Prostate gland (tissue), 2 donors: ENCODE measurements at regions not wholly inside any gene's neighbourhood (a gene's known extent, or its start where the extent isn't known, plus 50 kb on each side); places are given as distances from the start of the nearest gene placed in this dataset.

Source experiments
- DNase-seq: peaks from one replicate; pipeline ENCODE4 v3.0.0-alpha.2; 2019; ENCODE audit warnings: low spot score
- H3K27ac ChIP-seq, 2 donors: fragments of 200-600 bp; sonication (generic); 2 replicates each; pipeline ENCODE4 v1.5.1; 2017 to 2019
- H3K27me3 ChIP-seq: fragments of 200-600 bp; sonication (generic); replicated peaks from 2 replicates; pipeline ENCODE4 v1.5.1; 2019; ENCODE audit not compliant: insufficient read depth
- H3K36me3 ChIP-seq, 2 donors: fragments of 200-600 bp; sonication (generic); 1 replicate in 1 of 2; 2 replicates in 1 of 2; pipeline versions ENCODE4 v1.5.1 to v1.8.1; 2017 to 2019
- H3K4me1 ChIP-seq: fragments of 200-600 bp; sonication (generic); replicated peaks from 2 replicates; pipeline ENCODE4 v1.5.1; 2019
- H3K4me3 ChIP-seq, 2 donors: fragments of 200-600 bp; sonication (generic); 2 replicates each; pipeline ENCODE4 v1.5.1; 2017 to 2019
- H3K9me3 ChIP-seq: fragments of 200-600 bp; sonication (generic); 2 replicates; pipeline ENCODE4 v1.5.1; 2017
- CTCF ChIP-seq, 4 experiments: fragments of 200-600 bp in 2 of 4; fragments of 450-650 bp in 2 of 4; sonication (generic) in 2 of 4; IDR thresholded peaks; 1 replicate in 3 of 4; 2 replicates in 1 of 4; pipeline ENCODE4 v1.5.1; 2016 to 2019; ENCODE audit warnings: antibody characterized with exemption in 4 of 4, mild to moderate bottlenecking in 2 of 4, moderate library complexity in 2 of 4
- POLR2A ChIP-seq: fragments of 450-650 bp; IDR thresholded peaks from one replicate; pipeline ENCODE4 v1.6.1; 2016; ENCODE audit warnings: antibody characterized with exemption, mild to moderate bottlenecking
- POLR2AphosphoS5 ChIP-seq: sonication (generic); formaldehyde crosslinking; IDR thresholded peaks from one replicate; pipeline ENCODE4 v1.6.1; 2017; ENCODE audit warnings: antibody characterized with exemption
- WGBS: methylation state at CpG from one replicate; pipeline ENCODE4 v1.1.5; 2018; 5-methylcytosine and 5-hydroxymethylcytosine counted together
- intact Hi-C: fragments of 100-400 bp; cut with DNase I; formaldehyde crosslinking; loops from one replicate; pipeline ENCODE4 v1.14.2; 2022

GRCh38 chr1:118370861-118371260 lies 185.8 kb upstream of the SPAG17 start:
- intact Hi-C loops = no loop called here
- no peak for DNase-seq

GRCh38 chr1:118366286-118366685 lies 181.3 kb upstream of the SPAG17 start:
- Histone ChIP-seq H3K9me3 (no peaks in the 10 kb centered on the region), H3K27ac (no peak overlapping the region), H3K4me3 (no peak overlapping the region), H3K27me3 (no peaks in the 10 kb centered on the region), H3K36me3 (no peaks in the 10 kb centered on the region), H3K4me1 (no peaks in the 10 kb centered on the region)
- intact Hi-C loops = no loop called here
- DNase-seq = no peak
- WGBS = 0% methylated on average over 1 of the region's 1 CpG
- no peak for TF ChIP-seq POLR2AphosphoS5
- TF ChIP-seq POLR2A = no peak
- no peak for TF ChIP-seq CTCF (IDR thresholded peaks at IDR 0.05)

More at GRCh38 chr1:118370861-118371260, 185.8 kb upstream of the SPAG17 start:
- Histone ChIP-seq H3K4me3 (no peak overlapping the region), H3K4me1 (no peaks in the 10 kb centered on the region), H3K27me3 (no peaks in the 10 kb centered on the region), H3K36me3 (no peaks in the 10 kb centered on the region), H3K9me3 (no peaks in the 10 kb centered on the region), H3K27ac (no peak overlapping the region)
- TF ChIP-seq POLR2A = no peak
- no peak for TF ChIP-seq CTCF (IDR thresholded peaks at IDR 0.05)
- TF ChIP-seq POLR2AphosphoS5 = no peak

DNA sequence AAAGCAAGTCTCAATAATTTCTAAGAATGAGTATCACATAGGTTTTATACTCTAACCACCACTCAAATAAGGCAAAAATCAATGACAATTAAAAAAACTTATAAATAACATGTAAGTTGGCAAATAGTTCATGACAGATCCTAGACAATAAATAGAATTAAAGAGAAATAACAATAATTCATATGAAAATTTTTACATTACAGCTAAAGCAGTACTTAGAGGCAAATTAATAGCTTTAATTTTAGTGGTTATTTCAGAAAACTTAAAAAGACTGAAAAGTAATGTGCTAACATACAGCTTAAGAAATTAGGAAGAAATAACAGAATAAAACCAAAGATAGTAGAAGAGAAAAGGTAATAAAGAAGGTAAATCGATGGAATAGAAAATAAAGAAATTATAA lies 179.9 kb upstream of the SPAG17 start:
- DNase-seq = no peak
- Histone ChIP-seq H3K36me3 (no peaks in the 10 kb centered on the region), H3K27me3 (no peaks in the 10 kb centered on the region), H3K4me1 (no peaks in the 10 kb centered on the region), H3K27ac (no peak overlapping the region), H3K9me3 (no peaks in the 10 kb centered on the region), H3K4me3 (no peak overlapping the region)
- intact Hi-C loops = no loop called here
- no peak for TF ChIP-seq CTCF (IDR thresholded peaks at IDR 0.05)
- no peak for TF ChIP-seq POLR2AphosphoS5
- TF ChIP-seq POLR2A = no peak
- 88% methylated on average over 1 of the region's 1 CpG for WGBS

GRCh38 chr1:118363396-118363795 lies 178.4 kb upstream of the SPAG17 start:
- WGBS = 51% methylated on average over 1 of the region's 1 CpG

More at GRCh38 chr1:118363396-118363795, 178.4 kb upstream of the SPAG17 start:
- DNase-seq = no peak
- intact Hi-C loops = no loop called here
- Histone ChIP-seq H3K4me1 (no peaks in the 10 kb centered on the region), H3K4me3 (no peak overlapping the region), H3K9me3 (no peaks in the 10 kb centered on the region), H3K27ac (no peak overlapping the region), H3K27me3 (no peaks in the 10 kb centered on the region), H3K36me3 (no peaks in the 10 kb centered on the region)
- TF ChIP-seq CTCF (IDR thresholded peaks at IDR 0.05) (no peak), POLR2AphosphoS5 (no peak), POLR2A (no peak)
